ENCODE measurements at regions not wholly inside any gene's neighbourhood (a gene's known extent, or its start where the extent isn't known, plus 50 kb on each side); places are given as distances from the start of the nearest gene placed in this dataset.

DNA sequence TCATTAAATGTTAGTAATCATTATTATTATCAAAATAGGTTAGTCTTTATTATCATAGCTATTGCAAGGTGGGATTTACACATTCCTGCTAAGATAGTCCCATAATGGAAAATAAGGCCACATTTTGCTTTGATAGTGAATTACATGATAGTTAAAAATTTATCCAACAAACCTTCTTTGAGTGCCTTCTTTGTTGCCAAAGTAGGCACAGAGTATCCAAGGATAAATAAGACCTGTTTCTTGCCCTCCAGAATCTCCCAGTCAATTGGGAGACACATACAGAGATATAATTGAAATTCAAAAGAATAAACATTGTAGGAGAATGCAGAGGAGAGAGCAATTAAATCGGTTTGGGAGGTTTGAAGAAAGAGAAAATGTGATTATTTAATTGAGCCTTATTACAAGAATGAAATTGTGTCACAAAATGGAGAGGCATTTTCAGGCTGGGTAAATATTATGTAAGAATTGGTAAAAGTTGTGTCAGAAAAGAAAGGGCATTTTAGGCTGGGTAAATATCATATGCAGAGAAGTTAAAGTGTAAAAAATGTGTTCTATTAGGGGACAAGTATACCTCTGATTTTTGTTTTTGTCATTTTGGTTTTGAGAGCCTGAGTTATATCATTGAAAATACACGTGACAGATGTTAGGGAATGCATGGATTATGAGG, 189.3 kb downstream of the POU4F1 start:
- Histone ChIP-seq H3K36me3 (ENCODE audit: insufficient read depth, low read length) (no peaks in the 10 kb centered on the region), H3K9me3 (ENCODE audit: control insufficient read depth in 1 of 2, insufficient read depth in 1 of 2, low read length in 2 of 2) (peaks cover 0 to 5% of the 10 kb centered on the region in 2 experiments), H3K27me3 (ENCODE audit: control insufficient read depth in 1 of 2, insufficient read depth in 2 of 2, low read length in 2 of 2) (no peaks in the 10 kb centered on the region), H3K4me3 (ENCODE audit: low read length) (no peak overlapping the region), H3K4me1 (ENCODE audit: insufficient read depth, low read length) (no peaks in the 10 kb centered on the region), H3K27ac (ENCODE audit: low read depth in 1 of 2, low read length in 2 of 2) (no peak overlapping the region)
- no peak overlapping the region for H3K27ac Mint-ChIP-seq
- DNase-seq (no peak), ATAC-seq (ENCODE audit: poor library complexity) (no peak)
- no peaks in the 10 kb centered on the region for H3K36me3 Mint-ChIP-seq (ENCODE audit: low read depth)
- H3K4me3 Mint-ChIP-seq: no peak overlapping the region
- POLR2A ChIA-PET: no interaction called here
- no peak for TF ChIP-seq CTCF (IDR thresholded peaks at IDR 0.05)
- intact Hi-C loops (cut with DNase I, micrococcal nuclease): no loop called here
- CTCF ChIA-PET: no interaction called here
- H3K27me3 Mint-ChIP-seq: no peaks in the 10 kb centered on the region
- no peaks in the 10 kb centered on the region for H3K4me1 Mint-ChIP-seq (ENCODE audit: low read depth)
- no peaks in the 10 kb centered on the region for H3K9me3 Mint-ChIP-seq

GRCh38 chr13:78410847-78411246, 192.5 kb downstream of the POU4F1 start:
- Histone ChIP-seq H3K4me3 (ENCODE audit: low read length) (no peak overlapping the region), H3K4me1 (ENCODE audit: insufficient read depth, low read length) (no peaks in the 10 kb centered on the region), H3K9me3 (ENCODE audit: control insufficient read depth in 1 of 2, insufficient read depth in 1 of 2, low read length in 2 of 2) (peaks cover 0 to 5% of the 10 kb centered on the region in 2 experiments), H3K27me3 (ENCODE audit: control insufficient read depth in 1 of 2, insufficient read depth in 2 of 2, low read length in 2 of 2) (no peaks in the 10 kb centered on the region), H3K36me3 (ENCODE audit: insufficient read depth, low read length) (no peaks in the 10 kb centered on the region), H3K27ac (ENCODE audit: low read depth in 1 of 2, low read length in 2 of 2) (no peak overlapping the region)
- ChIA-PET POLR2A (no interaction called here), CTCF (interaction anchor here (0.7 kb wide), 1 partner anchor 27 kb away, joined by 3 read pairs; no protein-coding TSS in a partner anchor)
- DNase-seq (no peak), ATAC-seq (ENCODE audit: poor library complexity) (no peak)
- no peaks in the 10 kb centered on the region for H3K27me3 Mint-ChIP-seq
- no peaks in the 10 kb centered on the region for H3K36me3 Mint-ChIP-seq (ENCODE audit: low read depth)
- no peak for TF ChIP-seq CTCF (IDR thresholded peaks at IDR 0.05)
- no peaks in the 10 kb centered on the region for H3K9me3 Mint-ChIP-seq
- H3K27ac Mint-ChIP-seq: no peak overlapping the region
- intact Hi-C loops (cut with DNase I, micrococcal nuclease): no loop called here
- H3K4me1 Mint-ChIP-seq (ENCODE audit: low read depth): no peaks in the 10 kb centered on the region
- H3K4me3 Mint-ChIP-seq: no peak overlapping the region

- Histone ChIP-seq H3K9me3 (ENCODE audit: control insufficient read depth in 1 of 2, insufficient read depth in 1 of 2, low read length in 2 of 2) (peaks cover 0 to 5% of the 10 kb centered on the region in 2 experiments), H3K27me3 (ENCODE audit: control insufficient read depth in 1 of 2, insufficient read depth in 2 of 2, low read length in 2 of 2) (no peaks in the 10 kb centered on the region), H3K4me1 (ENCODE audit: insufficient read depth, low read length) (no peaks in the 10 kb centered on the region), H3K4me3 (ENCODE audit: low read length) (no peak overlapping the region), H3K27ac (ENCODE audit: low read depth in 1 of 2, low read length in 2 of 2) (no peak overlapping the region), H3K36me3 (ENCODE audit: insufficient read depth, low read length) (no peaks in the 10 kb centered on the region)
- no peak for DNase-seq
- no peaks in the 10 kb centered on the region for H3K36me3 Mint-ChIP-seq (ENCODE audit: low read depth)
- intact Hi-C loops (cut with DNase I, micrococcal nuclease): no loop called here
- H3K27me3 Mint-ChIP-seq: no peaks in the 10 kb centered on the region
- no peak for TF ChIP-seq CTCF (IDR thresholded peaks at IDR 0.05)
- H3K9me3 Mint-ChIP-seq: no peaks in the 10 kb centered on the region
- ChIA-PET POLR2A (no interaction called here), CTCF (interaction anchor here (0.7 kb wide), 1 partner anchor 26 kb away, joined by 3 read pairs; no protein-coding TSS in a partner anchor)
- no peak for ATAC-seq (ENCODE audit: poor library complexity)
- no peaks in the 10 kb centered on the region for H3K4me1 Mint-ChIP-seq (ENCODE audit: low read depth)
- H3K27ac Mint-ChIP-seq: no peak overlapping the region
- H3K4me3 Mint-ChIP-seq: no peak overlapping the region
These were observed 193.2 kb downstream of the POU4F1 start for GRCh38 chr13:78410164-78410563.

Measured in CD4-positive, alpha-beta T cell (primary cell).